Pancreas (tissue), 10 donors: ENCODE measurements at regions not wholly inside any gene's neighbourhood (a gene's known extent, or its start where the extent isn't known, plus 50 kb on each side); places are given as distances from the start of the nearest gene placed in this dataset.

ENCODE experiments used
- ATAC-seq, 4 donors: fragments of 200-7000 bp; cut with Tn5 transposase; one replicate each; pipeline versions ENCODE4 v1.8.0 to v1.9.1; 2020; ENCODE audit warnings: mild to moderate bottlenecking in 4 of 4, moderate library complexity in 4 of 4
- DNase-seq, 6 donors: peaks; one replicate each; pipeline ENCODE4 v3.0.0-alpha.2; 2020
- FAIRE-seq: peaks from 2 replicates; lab custom pipeline; 2012; peaks lifted over from hg19 to GRCh38; lab: Jason Lieb, UNC
- H3K27ac ChIP-seq, 4 donors: fragments of 200-600 bp; sonication (generic); 1 replicate in 3 of 4; 2 replicates in 1 of 4; pipeline versions ENCODE4 v1.5.0 to v1.8.0; 2020
- H3K27me3 ChIP-seq, 4 donors: fragments of 200-600 bp; one replicate each; pipeline ENCODE4 v1.8.0; 2021
- H3K36me3 ChIP-seq, 3 donors: fragments of 200-600 bp; sonication (generic) in 1 of 3; one replicate each; pipeline versions ENCODE4 v1.5.0 to v1.8.0; 2020 to 2021
- H3K4me1 ChIP-seq, 3 donors: fragments of 200-600 bp; one replicate each; pipeline ENCODE4 v1.8.0; 2021
- H3K4me3 ChIP-seq, 4 donors: fragments of 200-600 bp; sonication (generic) in 2 of 4; one replicate each; pipeline versions ENCODE4 v1.5.0 to v1.8.0; 2020 to 2021
- H3K9me3 ChIP-seq, 4 donors: fragments of 200-600 bp; one replicate each; pipeline ENCODE4 v1.8.0; 2021
- CTCF ChIP-seq, 4 donors: fragments of 200-600 bp; sonication (generic) in 3 of 4; IDR thresholded peaks; one replicate each; pipeline versions ENCODE4 v1.5.0 to v1.8.0; 2021; ENCODE audit warnings: antibody characterized with exemption in 4 of 4
- WGBS, 2 donors: extraction: QIAGEN DNeasy Blood & Tissue Kit; methylation state at CpG; one replicate each; pipeline ENCODE4 v1.1.7; 2013; 5-methylcytosine and 5-hydroxymethylcytosine counted together
- intact Hi-C, 3 donors: fragments of 100-400 bp; cut with DNase I; formaldehyde crosslinking; loops; one replicate each; pipeline versions ENCODE4 v1.11.1 to v1.14.2; 2022
- donor health status: healthy with polysubstance abuse.
- donor health status: DM: no; HTN: no; CAD: no; lungs with moderate emphysema.
- donor health status: DM: no; HTN: no; CAD: no.
- donor health status: control.
- donor health status: control.
- donor health status: Bipolar disorder and iron deficiency.
- donor health status: DM: yes; HTN: yes; CAD: no.
- donor health status: DM: no; HTN: no; CAD: no.
- donor health status: DM: no; HTN: no; CAD: no.
- donor health status: DM: yes; HTN: yes; CAD: no.

GRCh38 chr12:125220404-125221273 is 155.4 kb downstream of the AACS start:
- no peaks in the 10 kb centered on the region for H3K9me3 ChIP-seq
- H3K4me3 ChIP-seq: no peak overlapping the region
- ATAC-seq (peak; percentile 93 to 96 (median 95)), FAIRE-seq (no peak), DNase-seq (peak; percentile 71 to 88 (median 78))
- H3K4me1 ChIP-seq: peaks cover 0 to 7% (median 7%) of the 10 kb centered on the region in 3 donors
- H3K27ac ChIP-seq: no peak overlapping the region
- intact Hi-C loops: no loop called here
- peaks cover 0 to 6% (median 0%) of the 10 kb centered on the region in 4 donors for H3K27me3 ChIP-seq
- H3K36me3 ChIP-seq: no peaks in the 10 kb centered on the region
- TF ChIP-seq CTCF (IDR thresholded peaks at IDR 0.05): no peak
- 38 to 42% methylated on average over 16 of the region's 16 CpGs for WGBS, 2 donors

GRCh38 chr12:125221602-125222001 is 156.4 kb downstream of the AACS start:
- intact Hi-C loops: no loop called here
- DNase-seq (no peak), ATAC-seq (no peak), FAIRE-seq (no peak)
- no peak for TF ChIP-seq CTCF (IDR thresholded peaks at IDR 0.05)
- no peak overlapping the region for H3K4me3 ChIP-seq
- H3K9me3 ChIP-seq: no peaks in the 10 kb centered on the region
- peaks cover 0 to 5% (median 0%) of the 10 kb centered on the region in 4 donors for H3K27me3 ChIP-seq
- WGBS, 2 donors: 82 to 85% methylated on average over 4 of the region's 4 CpGs
- H3K27ac ChIP-seq: no peak overlapping the region
- no peaks in the 10 kb centered on the region for H3K36me3 ChIP-seq
- H3K4me1 ChIP-seq: peaks cover 0 to 7% (median 7%) of the 10 kb centered on the region in 3 donors

GRCh38 chr12:125222876-125223275 is 157.6 kb downstream of the AACS start:
- no peak for ATAC-seq
- intact Hi-C loops: no loop called here
- Histone ChIP-seq H3K36me3 (no peaks in the 10 kb centered on the region), H3K4me1 (peaks cover 0 to 7% (median 7%) of the 10 kb centered on the region in 3 donors), H3K27me3 (peaks cover 0 to 4% (median 0%) of the 10 kb centered on the region in 4 donors), H3K9me3 (no peaks in the 10 kb centered on the region), H3K27ac (no peak overlapping the region), H3K4me3 (no peak overlapping the region)
- TF ChIP-seq CTCF (IDR thresholded peaks at IDR 0.05): no peak
- no peak for DNase-seq
- 57 to 59% methylated on average over 3 of the region's 3 CpGs for WGBS, 2 donors
- FAIRE-seq: no peak

GRCh38 chr12:125225641-125226040 is 160.4 kb downstream of the AACS start:
- DNase-seq (no peak), FAIRE-seq (no peak), ATAC-seq (no peak)
- TF ChIP-seq CTCF (IDR thresholded peaks at IDR 0.05): no peak
- no peaks in the 10 kb centered on the region for H3K36me3 ChIP-seq
- no peak overlapping the region for H3K27ac ChIP-seq
- no peaks in the 10 kb centered on the region for H3K9me3 ChIP-seq
- H3K4me3 ChIP-seq: no peak overlapping the region
- peaks cover 0 to under 1% (median 0%) of the 10 kb centered on the region in 3 donors for H3K4me1 ChIP-seq
- intact Hi-C loops: no loop called here
- WGBS, 2 donors: 92 to 95% methylated on average over 4 of the region's 4 CpGs
- peaks cover 0 to 4% (median 2%) of the 10 kb centered on the region in 4 donors for H3K27me3 ChIP-seq
